ENCODE measurements at regions not wholly inside any gene's neighbourhood (a gene's known extent, or its start where the extent isn't known, plus 50 kb on each side); places are given as distances from the start of the nearest gene placed in this dataset.
"Not testable (repeated sequence)": the region's sequence is repeated elsewhere in the genome, so short reads cannot be mapped to it uniquely, and the experiment has no call there.

DNA sequence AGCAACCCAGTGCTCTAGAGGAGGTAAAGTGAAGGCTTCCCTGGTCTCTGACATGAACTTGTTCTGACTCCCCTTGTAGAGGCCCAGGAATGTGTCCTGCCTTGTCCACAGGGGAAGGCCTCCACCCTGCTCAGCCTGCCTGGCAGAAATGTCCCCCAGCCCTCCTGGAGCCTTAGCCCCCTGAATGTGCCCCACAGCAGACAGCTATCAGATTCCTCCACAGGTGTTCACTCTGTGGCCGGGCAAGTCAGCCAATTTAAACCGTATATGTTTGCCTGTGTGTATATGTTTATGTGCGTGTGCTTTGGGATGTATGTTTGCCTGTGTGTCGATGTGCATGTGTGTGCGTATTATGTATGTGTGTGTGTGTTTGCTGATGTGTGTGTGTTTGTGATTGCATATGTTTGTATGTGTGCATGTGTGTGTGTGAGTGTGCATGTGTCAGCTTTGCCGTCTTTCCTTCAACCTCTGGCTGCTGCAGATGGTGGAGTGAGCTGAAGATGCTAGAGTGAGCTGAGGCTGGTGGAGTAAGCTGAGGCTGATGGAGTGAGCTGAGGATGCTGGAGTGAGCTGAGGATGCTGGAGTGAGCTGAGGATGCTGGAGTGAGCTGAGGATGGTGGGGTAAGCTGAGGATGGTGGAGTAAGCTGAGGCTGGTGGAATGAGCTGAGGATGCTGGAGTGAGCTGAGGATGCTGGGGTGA is 68.9 kb upstream of the ANTXRL start:
- Mint-ChIP-seq H3K9me3 (no peaks in the 10 kb centered on the region), H3K4me1 (peaks cover 0 to 15% of the 10 kb centered on the region in 2 donors), H3K27ac (no peak overlapping the region), H3K36me3 (no peaks in the 10 kb centered on the region), H3K27me3 (ENCODE audit: low read depth in 2 of 2) (peaks cover 0 to 8% of the 10 kb centered on the region in 2 donors), H3K4me3 (no peak overlapping the region)
- Histone ChIP-seq H3K4me1 (ENCODE audit: control insufficient read depth, insufficient read depth, low read length) (no peaks in the 10 kb centered on the region), H3K27me3 (ENCODE audit: control insufficient read depth, insufficient read depth, low read length) (no peaks in the 10 kb centered on the region), H3K4me3 (ENCODE audit: low read length) (no peak overlapping the region), H3K9me3 (ENCODE audit: control insufficient read depth, insufficient read depth, low read length) (no peaks in the 10 kb centered on the region), H3K27ac (ENCODE audit: low read length) (no peak overlapping the region), H3K36me3 (ENCODE audit: control insufficient read depth, insufficient read depth, low read length) (no peaks in the 10 kb centered on the region)
- WGBS (ENCODE audit: insufficient coverage), result 81% methylated on average over 6 of the region's 6 CpGs
- TF ChIP-seq, protein P1, sequence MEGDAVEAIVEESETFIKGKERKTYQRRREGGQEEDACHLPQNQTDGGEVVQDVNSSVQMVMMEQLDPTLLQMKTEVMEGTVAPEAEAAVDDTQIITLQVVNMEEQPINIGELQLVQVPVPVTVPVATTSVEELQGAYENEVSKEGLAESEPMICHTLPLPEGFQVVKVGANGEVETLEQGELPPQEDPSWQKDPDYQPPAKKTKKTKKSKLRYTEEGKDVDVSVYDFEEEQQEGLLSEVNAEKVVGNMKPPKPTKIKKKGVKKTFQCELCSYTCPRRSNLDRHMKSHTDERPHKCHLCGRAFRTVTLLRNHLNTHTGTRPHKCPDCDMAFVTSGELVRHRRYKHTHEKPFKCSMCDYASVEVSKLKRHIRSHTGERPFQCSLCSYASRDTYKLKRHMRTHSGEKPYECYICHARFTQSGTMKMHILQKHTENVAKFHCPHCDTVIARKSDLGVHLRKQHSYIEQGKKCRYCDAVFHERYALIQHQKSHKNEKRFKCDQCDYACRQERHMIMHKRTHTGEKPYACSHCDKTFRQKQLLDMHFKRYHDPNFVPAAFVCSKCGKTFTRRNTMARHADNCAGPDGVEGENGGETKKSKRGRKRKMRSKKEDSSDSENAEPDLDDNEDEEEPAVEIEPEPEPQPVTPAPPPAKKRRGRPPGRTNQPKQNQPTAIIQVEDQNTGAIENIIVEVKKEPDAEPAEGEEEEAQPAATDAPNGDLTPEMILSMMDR (IDR thresholded peaks at IDR 0.05), result no peak
- peak in 1 of 2 donors; percentile 1 for DNase-seq
- ATAC-seq, result no peak
- intact Hi-C loops (cut with micrococcal nuclease), result no loop called here

DNA sequence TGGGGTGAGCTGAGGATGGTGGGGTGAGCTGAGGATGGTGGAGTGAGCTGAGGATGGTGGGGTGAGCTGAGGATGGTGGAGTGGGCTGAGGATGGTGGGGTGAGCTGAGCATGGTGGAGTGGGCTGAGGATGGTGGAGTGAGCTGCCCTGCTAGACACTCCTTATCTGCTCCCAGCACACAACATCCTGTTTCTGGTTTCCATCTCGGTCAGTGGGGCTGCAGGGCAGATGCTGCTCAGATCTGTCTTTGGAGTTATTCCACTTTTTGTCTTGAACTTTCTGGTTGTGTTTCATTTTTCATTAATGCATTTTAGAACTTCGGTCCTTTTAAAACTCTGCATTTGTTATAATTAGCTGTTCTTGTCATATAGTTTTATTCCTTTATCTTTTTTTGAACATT is 67.9 kb upstream of the ANTXRL start:
- Histone ChIP-seq H3K4me1 (ENCODE audit: control insufficient read depth, insufficient read depth, low read length) (no peaks in the 10 kb centered on the region), H3K27ac (ENCODE audit: low read length) (no peak overlapping the region), H3K36me3 (ENCODE audit: control insufficient read depth, insufficient read depth, low read length) (no peaks in the 10 kb centered on the region), H3K4me3 (ENCODE audit: low read length) (no peak overlapping the region), H3K27me3 (ENCODE audit: control insufficient read depth, insufficient read depth, low read length) (no peaks in the 10 kb centered on the region), H3K9me3 (ENCODE audit: control insufficient read depth, insufficient read depth, low read length) (no peaks in the 10 kb centered on the region)
- TF ChIP-seq, protein P1 (IDR thresholded peaks at IDR 0.05), result no peak
- Mint-ChIP-seq H3K9me3 (no peaks in the 10 kb centered on the region), H3K27me3 (ENCODE audit: low read depth in 2 of 2) (peaks cover 0 to 8% of the 10 kb centered on the region in 2 donors), H3K27ac (no peak overlapping the region), H3K36me3 (no peaks in the 10 kb centered on the region), H3K4me1 (peaks cover 0 to 15% of the 10 kb centered on the region in 2 donors), H3K4me3 (no peak overlapping the region)
- intact Hi-C loops (cut with micrococcal nuclease), result no loop called here
- 8% methylated on average over 1 of the region's 2 CpGs for WGBS (ENCODE audit: insufficient coverage)
- ATAC-seq, result no peak
- peak in 1 of 2 donors; percentile 2 for DNase-seq

GRCh38 chr10:46219431-46219990 is 67.3 kb upstream of the ANTXRL start:
- H3K4me1 ChIP-seq (ENCODE audit: control insufficient read depth, insufficient read depth, low read length); H3K27ac Mint-ChIP-seq; intact Hi-C loops (cut with micrococcal nuclease); H3K4me3 Mint-ChIP-seq; H3K9me3 Mint-ChIP-seq; H3K4me3 ChIP-seq (ENCODE audit: low read length); H3K9me3 ChIP-seq (ENCODE audit: control insufficient read depth, insufficient read depth, low read length); H3K27ac ChIP-seq (ENCODE audit: low read length); DNase-seq; H3K36me3 ChIP-seq (ENCODE audit: control insufficient read depth, insufficient read depth, low read length); H3K27me3 Mint-ChIP-seq (ENCODE audit: low read depth in 2 of 2); H3K36me3 Mint-ChIP-seq; ATAC-seq; H3K27me3 ChIP-seq (ENCODE audit: control insufficient read depth, insufficient read depth, low read length): not testable (repeated sequence)
- peaks cover 0 to 15% of the 10 kb centered on the region in 2 donors for H3K4me1 Mint-ChIP-seq
- WGBS (ENCODE audit: insufficient coverage), result 36% methylated on average over 5 of the region's 5 CpGs

- Histone ChIP-seq H3K4me1 (ENCODE audit: control insufficient read depth, insufficient read depth, low read length) (no peaks in the 10 kb centered on the region), H3K36me3 (ENCODE audit: control insufficient read depth, insufficient read depth, low read length) (no peaks in the 10 kb centered on the region), H3K9me3 (ENCODE audit: control insufficient read depth, insufficient read depth, low read length) (no peaks in the 10 kb centered on the region), H3K27me3 (ENCODE audit: control insufficient read depth, insufficient read depth, low read length) (no peaks in the 10 kb centered on the region), H3K27ac (ENCODE audit: low read length) (no peak overlapping the region), H3K4me3 (ENCODE audit: low read length) (no peak overlapping the region)
- Mint-ChIP-seq H3K9me3 (no peaks in the 10 kb centered on the region), H3K4me3 (no peak overlapping the region), H3K36me3 (no peaks in the 10 kb centered on the region), H3K4me1 (peaks cover 0 to 15% of the 10 kb centered on the region in 2 donors), H3K27ac (no peak overlapping the region), H3K27me3 (ENCODE audit: low read depth in 2 of 2) (peaks cover 0 to 8% of the 10 kb centered on the region in 2 donors)
- WGBS (ENCODE audit: insufficient coverage), result 90% methylated on average over 5 of the region's 5 CpGs
- TF ChIP-seq, protein P1 (IDR thresholded peaks at IDR 0.05), result no peak
- intact Hi-C loops (cut with micrococcal nuclease), result no loop called here
- DNase-seq (no peak), ATAC-seq (no peak)
Measured at GRCh38 chr10:46220187-46220586, 66.6 kb upstream of the ANTXRL start.

Data from natural killer cell (primary cell).